Testis (tissue), 2 donors: ENCODE measurements at regions not wholly inside any gene's neighbourhood (a gene's known extent, or its start where the extent isn't known, plus 50 kb on each side); places are given as distances from the start of the nearest gene placed in this dataset.

Source experiments
- POLR2A ChIP-seq: fragments of 450-650 bp; IDR thresholded peaks from one replicate; pipeline ENCODE4 v1.6.1; 2017; ENCODE audit warnings: antibody characterized with exemption, mild to moderate bottlenecking, moderate library complexity
- TF ChIP-seq, protein P1 (sequence below), 3 experiments: fragments of 450-650 bp in 2 of 3; fragments of 200-600 bp in 1 of 3; sonication (generic) in 1 of 3; IDR thresholded peaks; one replicate each; pipeline ENCODE4 v1.5.1; 2016 to 2019; ENCODE audit warnings: antibody characterized with exemption in 3 of 3, mild to moderate bottlenecking in 2 of 3, moderate library complexity in 1 of 3

DNA sequence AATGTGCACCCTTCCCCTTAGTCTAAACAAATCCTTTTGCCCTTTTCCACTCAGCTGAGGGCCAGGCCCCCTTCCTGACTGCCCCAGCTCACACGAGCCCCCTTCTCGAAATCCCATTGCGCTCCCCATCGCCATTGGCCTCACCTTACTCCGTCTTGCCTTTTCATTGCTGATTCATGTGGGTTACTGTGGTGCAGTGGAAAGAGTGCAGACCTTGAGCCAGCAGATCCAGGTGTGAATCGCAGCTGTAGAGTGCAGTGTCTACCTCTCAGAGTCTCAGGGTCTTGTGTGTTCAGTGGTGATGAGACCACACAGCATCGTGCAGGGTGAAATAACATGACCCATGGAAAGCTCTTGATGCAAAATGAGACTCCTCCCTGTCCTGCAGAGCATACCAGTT, 132.4 kb upstream of the APCDD1 start:
- TF ChIP-seq, protein P1, sequence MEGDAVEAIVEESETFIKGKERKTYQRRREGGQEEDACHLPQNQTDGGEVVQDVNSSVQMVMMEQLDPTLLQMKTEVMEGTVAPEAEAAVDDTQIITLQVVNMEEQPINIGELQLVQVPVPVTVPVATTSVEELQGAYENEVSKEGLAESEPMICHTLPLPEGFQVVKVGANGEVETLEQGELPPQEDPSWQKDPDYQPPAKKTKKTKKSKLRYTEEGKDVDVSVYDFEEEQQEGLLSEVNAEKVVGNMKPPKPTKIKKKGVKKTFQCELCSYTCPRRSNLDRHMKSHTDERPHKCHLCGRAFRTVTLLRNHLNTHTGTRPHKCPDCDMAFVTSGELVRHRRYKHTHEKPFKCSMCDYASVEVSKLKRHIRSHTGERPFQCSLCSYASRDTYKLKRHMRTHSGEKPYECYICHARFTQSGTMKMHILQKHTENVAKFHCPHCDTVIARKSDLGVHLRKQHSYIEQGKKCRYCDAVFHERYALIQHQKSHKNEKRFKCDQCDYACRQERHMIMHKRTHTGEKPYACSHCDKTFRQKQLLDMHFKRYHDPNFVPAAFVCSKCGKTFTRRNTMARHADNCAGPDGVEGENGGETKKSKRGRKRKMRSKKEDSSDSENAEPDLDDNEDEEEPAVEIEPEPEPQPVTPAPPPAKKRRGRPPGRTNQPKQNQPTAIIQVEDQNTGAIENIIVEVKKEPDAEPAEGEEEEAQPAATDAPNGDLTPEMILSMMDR (IDR thresholded peaks at IDR 0.05), result no peak
- TF ChIP-seq POLR2A, result no peak
